ENCODE measurements at regions not wholly inside any gene's neighbourhood (a gene's known extent, or its start where the extent isn't known, plus 50 kb on each side); places are given as distances from the start of the nearest gene placed in this dataset.

DNA sequence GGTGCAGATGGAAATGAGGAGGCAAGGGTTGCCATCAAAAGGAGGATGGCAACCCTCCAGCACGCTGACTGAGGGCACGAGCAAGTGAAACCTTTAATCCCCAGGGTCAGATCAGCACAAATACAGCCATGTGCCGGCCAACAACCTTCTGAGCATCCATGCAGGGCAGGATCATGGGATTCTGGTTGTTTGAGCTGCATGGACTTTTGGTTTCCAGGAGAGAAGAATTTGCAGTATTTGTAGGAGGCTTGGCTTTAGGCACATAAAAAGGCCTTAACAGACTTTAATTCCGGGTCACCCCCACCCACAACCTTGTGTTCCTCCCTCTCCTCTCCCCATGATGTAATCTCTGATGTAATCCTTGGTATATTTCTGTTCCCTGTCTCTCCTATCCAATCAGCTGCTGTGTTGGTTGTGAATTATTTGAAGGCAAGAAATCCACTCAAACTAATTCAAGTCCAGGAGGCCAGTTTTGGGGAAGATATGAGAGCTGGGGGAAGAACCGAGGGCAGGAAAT lies 254.3 kb downstream of the SHQ1 start:
- in situ Hi-C loops (cut with MboI; ENCODE audit: low sequenced_read_pairs), result no loop called here

GRCh38 chr3:72591522-72592421 lies 256.5 kb downstream of the SHQ1 start:
- in situ Hi-C loops (cut with MboI; ENCODE audit: low sequenced_read_pairs), result no loop called here

- in situ Hi-C loops (cut with MboI; ENCODE audit: low sequenced_read_pairs), result no loop called here
Measured at GRCh38 chr3:72590732-72591221, 257.5 kb downstream of the SHQ1 start.

- in situ Hi-C loops (cut with MboI; ENCODE audit: low sequenced_read_pairs), result no loop called here
Measured at GRCh38 chr3:72587282-72587681, 261.0 kb downstream of the SHQ1 start.

- in situ Hi-C loops (cut with MboI; ENCODE audit: low sequenced_read_pairs), result no loop called here
Measured at GRCh38 chr3:72586694-72587093, 261.6 kb downstream of the SHQ1 start.

GRCh38 chr3:72585966-72586365 lies 262.3 kb downstream of the SHQ1 start:
- in situ Hi-C loops (cut with MboI; ENCODE audit: low sequenced_read_pairs), result no loop called here

DNA sequence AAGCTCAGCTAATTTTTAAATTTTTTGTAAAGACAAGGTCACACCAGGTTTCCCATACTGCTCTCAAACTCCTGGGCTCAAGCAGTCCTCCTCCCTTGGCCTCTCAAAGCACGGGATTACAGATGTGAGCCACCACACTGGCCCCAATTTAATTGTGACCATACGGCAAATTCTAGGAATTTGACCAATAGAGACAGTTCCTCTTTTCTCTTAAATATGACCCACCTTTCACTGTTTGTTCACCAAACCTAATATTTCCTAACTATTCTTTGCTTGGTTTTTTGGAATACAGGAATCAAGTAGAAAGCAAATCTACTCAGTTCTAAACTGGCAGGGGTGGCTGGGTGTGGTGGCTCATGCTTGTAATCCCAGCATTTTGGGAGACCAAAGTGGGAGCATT lies 264.0 kb downstream of the SHQ1 start:
- in situ Hi-C loops (cut with MboI; ENCODE audit: low sequenced_read_pairs), result no loop called here

GRCh38 chr3:72582963-72583362 lies 265.3 kb downstream of the SHQ1 start:
- in situ Hi-C loops (cut with MboI; ENCODE audit: low sequenced_read_pairs), result no loop called here

GRCh38 chr3:72582211-72582878 lies 265.9 kb downstream of the SHQ1 start:
- in situ Hi-C loops (cut with MboI; ENCODE audit: low sequenced_read_pairs), result no loop called here

DNA sequence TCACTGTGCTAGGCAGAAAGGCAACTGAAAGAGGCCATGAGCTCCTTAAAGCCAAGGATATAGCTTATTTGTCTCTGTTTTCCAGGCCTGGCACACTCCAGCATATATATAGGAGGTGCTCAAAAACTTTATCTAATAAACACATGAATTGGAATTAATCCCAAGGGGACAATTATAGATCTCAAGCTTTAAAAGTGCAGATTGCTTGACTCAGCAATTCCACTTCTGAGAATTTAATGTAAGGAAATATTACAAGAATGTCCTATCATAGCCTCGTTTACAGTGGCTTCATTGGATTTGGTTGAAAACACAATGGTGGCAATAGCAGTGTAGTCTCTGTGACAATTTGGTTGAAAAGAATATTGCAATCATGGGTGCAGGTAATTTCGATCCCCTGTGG lies 267.3 kb downstream of the SHQ1 start:
- in situ Hi-C loops (cut with MboI; ENCODE audit: low sequenced_read_pairs), result no loop called here

- in situ Hi-C loops (cut with MboI; ENCODE audit: low sequenced_read_pairs), result no loop called here
Measured at GRCh38 chr3:72580246-72580756, 267.9 kb downstream of the SHQ1 start.

- in situ Hi-C loops (cut with MboI; ENCODE audit: low sequenced_read_pairs), result no loop called here
Measured at GRCh38 chr3:72579581-72580245, 268.5 kb downstream of the SHQ1 start.

- in situ Hi-C loops (cut with MboI; ENCODE audit: low sequenced_read_pairs), result no loop called here
Measured at GRCh38 chr3:72579191-72579580, 269.1 kb downstream of the SHQ1 start.

GRCh38 chr3:72577190-72577589 lies 271.1 kb downstream of the SHQ1 start:
- in situ Hi-C loops (cut with MboI; ENCODE audit: low sequenced_read_pairs), result no loop called here

GRCh38 chr3:72576563-72576962 lies 271.7 kb downstream of the SHQ1 start:
- in situ Hi-C loops (cut with MboI; ENCODE audit: low sequenced_read_pairs), result no loop called here

DNA sequence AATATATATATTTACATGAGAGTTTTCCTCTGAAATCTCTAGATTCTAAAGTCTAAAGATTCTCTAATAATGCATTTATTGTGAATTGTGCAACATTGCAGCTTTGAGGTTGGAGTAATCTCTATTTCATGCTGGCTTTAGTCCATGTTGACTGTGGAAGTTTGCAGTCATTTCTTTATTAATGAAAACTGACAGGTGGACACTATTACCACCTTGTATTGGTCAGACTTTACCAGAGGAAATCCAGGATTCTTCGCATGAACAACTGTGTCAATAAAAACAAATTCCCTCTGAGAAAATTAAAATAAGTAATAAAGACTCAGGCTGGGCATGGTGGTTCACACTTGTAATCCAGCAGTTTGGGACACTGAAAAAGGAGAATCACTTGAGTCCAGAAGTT lies 274.1 kb downstream of the SHQ1 start:
- in situ Hi-C loops (cut with MboI; ENCODE audit: low sequenced_read_pairs), result no loop called here

DNA sequence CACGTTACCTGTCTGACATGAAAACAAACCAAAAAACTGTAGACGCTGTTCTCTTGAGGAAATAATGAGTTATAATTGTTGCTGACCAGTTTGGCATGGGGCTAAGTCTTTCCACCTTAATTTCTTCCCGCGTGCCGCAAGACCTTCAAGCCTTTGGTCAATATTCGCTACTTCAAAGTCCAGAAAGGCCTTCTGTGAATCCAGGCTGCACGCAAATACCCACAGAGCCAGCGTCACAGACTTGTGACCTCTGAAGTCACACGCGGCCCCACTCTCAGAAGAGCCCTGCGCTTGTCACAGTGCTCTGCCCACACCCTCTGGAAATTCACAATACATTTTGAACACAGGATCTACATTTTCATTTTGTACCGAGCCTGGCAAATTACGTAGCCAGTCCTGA lies 275.2 kb downstream of the SHQ1 start:
- in situ Hi-C loops (cut with MboI; ENCODE audit: low sequenced_read_pairs), result no loop called here

GRCh38 chr3:72572489-72573007 lies 275.7 kb downstream of the SHQ1 start:
- in situ Hi-C loops (cut with MboI; ENCODE audit: low sequenced_read_pairs), result no loop called here

- in situ Hi-C loops (cut with MboI; ENCODE audit: low sequenced_read_pairs), result no loop called here
Measured at GRCh38 chr3:72571638-72572114, 276.6 kb downstream of the SHQ1 start.

DNA sequence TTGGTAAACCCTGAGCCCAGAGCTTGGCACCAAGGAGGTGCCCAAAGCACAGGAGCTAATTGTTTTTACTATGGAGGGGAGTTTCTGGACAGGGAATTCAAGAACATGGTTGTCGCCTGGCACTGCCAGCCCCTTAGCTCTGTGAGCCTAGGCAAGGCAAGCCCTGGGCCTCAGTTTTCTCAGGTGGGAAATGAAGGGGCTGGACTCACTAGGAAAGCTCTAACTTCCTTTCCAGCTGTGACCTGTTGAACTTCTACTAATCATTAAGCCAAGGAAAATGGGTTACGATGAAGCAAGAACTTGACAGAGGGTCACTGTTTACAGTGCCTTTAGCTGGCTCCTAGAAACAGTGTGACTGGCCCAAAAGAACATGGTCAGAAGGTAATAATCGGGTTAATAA lies 277.2 kb downstream of the SHQ1 start:
- in situ Hi-C loops (cut with MboI; ENCODE audit: low sequenced_read_pairs), result no loop called here

Measured in HL-60/S4 treated with retinoic acid at 250 ng/mL for 4 days and 3 days (cell line).